ENCODE measurements at regions not wholly inside any gene's neighbourhood (a gene's known extent, or its start where the extent isn't known, plus 50 kb on each side); places are given as distances from the start of the nearest gene placed in this dataset.

- DNase-seq (ENCODE audit: low read depth, low spot score) = no peak
Measured at GRCh38 chr13:67298297-67298696, 68.2 kb upstream of the PCDH9 start.

- DNase-seq (ENCODE audit: low read depth, low spot score) = no peak
Measured at GRCh38 chr13:67296511-67296910, 66.4 kb upstream of the PCDH9 start.

- DNase-seq (ENCODE audit: low read depth, low spot score) = no peak
Measured at GRCh38 chr13:67292886-67293285, 62.8 kb upstream of the PCDH9 start.

- no peak for DNase-seq (ENCODE audit: low read depth, low spot score)
Measured at GRCh38 chr13:67285611-67286010, 55.5 kb upstream of the PCDH9 start.

GRCh38 chr13:67283637-67284036 lies 53.5 kb upstream of the PCDH9 start:
- no peak for DNase-seq (ENCODE audit: low read depth, low spot score)

GRCh38 chr13:67281466-67281865 lies 51.3 kb upstream of the PCDH9 start:
- no peak for DNase-seq (ENCODE audit: low read depth, low spot score)

All from brain pericyte (primary cell).